ENCODE measurements at regions not wholly inside any gene's neighbourhood (a gene's known extent, or its start where the extent isn't known, plus 50 kb on each side); places are given as distances from the start of the nearest gene placed in this dataset.
"Not testable (repeated sequence)": the region's sequence is repeated elsewhere in the genome, so short reads cannot be mapped to it uniquely, and the experiment has no call there.

- FAIRE-seq: not testable (repeated sequence)
Measured at GRCh38 chrX:23458957-23459356, 124.3 kb downstream of the PTCHD1 start.

GRCh38 chrX:23465105-23465791, 130.6 kb downstream of the PTCHD1 start:
- no peak for FAIRE-seq

GRCh38 chrX:23465985-23466384, 131.3 kb downstream of the PTCHD1 start:
- no peak for FAIRE-seq

GRCh38 chrX:23478056-23478455, 143.4 kb downstream of the PTCHD1 start:
- FAIRE-seq: no peak

- FAIRE-seq: no peak
Measured at GRCh38 chrX:23478561-23478960, 143.9 kb downstream of the PTCHD1 start.

- no peak for FAIRE-seq
Measured at GRCh38 chrX:23482561-23482960, 147.9 kb downstream of the PTCHD1 start.

GRCh38 chrX:23483396-23483795, 148.7 kb downstream of the PTCHD1 start:
- FAIRE-seq: no peak

- FAIRE-seq: no peak
Measured at GRCh38 chrX:23493941-23494374, 159.3 kb downstream of the PTCHD1 start.

- FAIRE-seq: no peak
Measured at GRCh38 chrX:23494741-23495140, 160.1 kb downstream of the PTCHD1 start.

GRCh38 chrX:23497919-23498318, 163.3 kb downstream of the PTCHD1 start:
- FAIRE-seq: no peak

GRCh38 chrX:23501974-23502373, 165.3 kb upstream of the PRDX4 start:
- no peak for FAIRE-seq

- FAIRE-seq: no peak
Measured at GRCh38 chrX:23503835-23504539, 163.3 kb upstream of the PRDX4 start.

GRCh38 chrX:23504540-23504884, 162.8 kb upstream of the PRDX4 start:
- no peak for FAIRE-seq

GRCh38 chrX:23504895-23505294, 162.4 kb upstream of the PRDX4 start:
- FAIRE-seq: no peak

- FAIRE-seq: no peak
Measured at GRCh38 chrX:23505531-23506303, 161.6 kb upstream of the PRDX4 start.

- FAIRE-seq: no peak
Measured at GRCh38 chrX:23509256-23509655, 158.0 kb upstream of the PRDX4 start.

GRCh38 chrX:23511793-23512192, 155.5 kb upstream of the PRDX4 start:
- no peak for FAIRE-seq

GRCh38 chrX:23513121-23513520, 154.2 kb upstream of the PRDX4 start:
- FAIRE-seq: no peak

- no peak for FAIRE-seq
Measured at GRCh38 chrX:23514082-23514481, 153.2 kb upstream of the PRDX4 start.

- no peak for FAIRE-seq
Measured at GRCh38 chrX:23515028-23515427, 152.3 kb upstream of the PRDX4 start.

GRCh38 chrX:23523026-23523657, 144.2 kb upstream of the PRDX4 start:
- not testable (repeated sequence) for FAIRE-seq

GRCh38 chrX:23524467-23524866, 142.8 kb upstream of the PRDX4 start:
- FAIRE-seq: no peak

- FAIRE-seq: no peak
Measured at GRCh38 chrX:23525531-23525930, 141.8 kb upstream of the PRDX4 start.

All from A204.1 (cell line).